IPS-20b (cell line): ENCODE measurements at regions not wholly inside any gene's neighbourhood (a gene's known extent, or its start where the extent isn't known, plus 50 kb on each side); places are given as distances from the start of the nearest gene placed in this dataset.
"Not testable (repeated sequence)": the region's sequence is repeated elsewhere in the genome, so short reads cannot be mapped to it uniquely, and the experiment has no call there.

Source experiments
- H3K27ac ChIP-seq: one replicate; pipeline ENCODE4 v1.5.1; 2013; ENCODE audit warnings: low read length
- H3K27me3 ChIP-seq: 2 replicates; pipeline ENCODE4 v1.6.1; 2013; ENCODE audit warnings: mild to moderate bottlenecking, low read length, inconsistent platforms; ENCODE audit not compliant: insufficient read depth
- H3K36me3 ChIP-seq: 2 replicates; pipeline ENCODE4 v1.6.1; 2013; ENCODE audit warnings: low read depth, mild to moderate bottlenecking, inconsistent platforms, low read length, moderate library complexity; ENCODE audit not compliant: insufficient read depth
- H3K4me1 ChIP-seq: 2 replicates; pipeline ENCODE4 v1.6.1; 2013; ENCODE audit warnings: mild to moderate bottlenecking, control low read depth, inconsistent platforms, low read length, moderate library complexity; ENCODE audit not compliant: insufficient read depth
- H3K4me3 ChIP-seq: 2 replicates; pipeline ENCODE4 v1.5.1; 2013; ENCODE audit warnings: mild to moderate bottlenecking, low read length, inconsistent platforms
- H3K9ac ChIP-seq: 2 replicates; pipeline ENCODE4 v1.6.1; 2013; ENCODE audit warnings: low read depth, mild to moderate bottlenecking, inconsistent platforms, low read length, moderate library complexity
- H3K9me3 ChIP-seq: 2 replicates; pipeline ENCODE4 v1.6.1; 2013; ENCODE audit warnings: mild to moderate bottlenecking, low read depth, low read length, inconsistent platforms; ENCODE audit not compliant: insufficient read depth

DNA sequence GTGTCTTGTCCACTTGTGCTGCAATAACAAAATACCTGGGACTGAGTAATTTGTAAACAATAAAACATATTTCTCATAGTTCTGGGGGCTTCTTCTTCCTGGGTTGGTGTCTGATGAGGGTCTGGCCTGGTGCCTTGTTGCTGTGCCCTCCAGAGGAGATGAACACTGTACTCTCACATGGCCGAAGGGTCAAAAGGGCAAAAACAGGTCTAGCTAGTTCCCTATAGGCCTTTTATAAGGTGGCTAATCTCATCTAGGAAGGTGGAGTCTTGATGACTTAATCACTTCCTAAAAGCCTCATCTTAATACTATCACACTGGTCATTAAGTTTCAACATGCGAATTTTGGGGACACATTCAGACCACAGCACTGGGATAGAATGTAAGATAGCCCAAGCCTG, 228.4 kb downstream of the TLE3 start:
- no peaks in the 10 kb centered on the region for H3K27me3 ChIP-seq
- H3K9ac ChIP-seq = no peak overlapping the region
- H3K4me1 ChIP-seq = no peaks in the 10 kb centered on the region

DNA sequence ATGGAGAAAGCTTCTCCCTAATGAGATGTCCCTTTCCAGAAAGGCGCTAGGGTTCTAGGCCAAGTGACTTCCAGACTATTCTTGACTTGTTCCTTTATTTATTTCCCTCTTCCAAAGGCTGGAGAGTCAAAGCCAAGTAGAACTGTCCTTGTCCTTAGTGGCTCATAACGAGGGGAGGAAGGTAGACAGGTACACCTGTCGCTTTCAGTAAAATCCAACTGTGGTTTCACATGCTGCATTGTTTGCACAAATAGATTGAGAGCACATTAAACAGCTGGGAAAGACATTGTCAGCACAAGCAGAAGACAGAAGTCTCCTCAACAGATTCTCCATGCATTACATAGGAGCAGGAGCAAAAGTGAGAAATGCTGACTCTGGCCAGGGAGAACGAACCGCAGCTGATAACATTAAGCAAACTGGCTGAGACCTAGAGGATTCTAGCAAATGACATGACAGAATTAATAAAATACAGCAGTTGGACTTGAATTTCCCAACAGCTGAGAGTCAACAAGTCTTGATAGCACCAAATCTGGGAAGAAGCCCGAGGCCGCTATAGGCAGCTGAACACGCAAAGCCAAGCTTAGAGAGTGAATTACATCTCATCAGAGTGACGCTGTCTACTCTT, 227.7 kb downstream of the TLE3 start:
- no peak overlapping the region for H3K9ac ChIP-seq
- H3K9me3 ChIP-seq = peaks cover 7% of the 10 kb centered on the region; the same call in 1 of the 2 replicates
- no peaks in the 10 kb centered on the region for H3K4me1 ChIP-seq
- no peak overlapping the region for H3K27ac ChIP-seq
- H3K4me3 ChIP-seq = no peak overlapping the region
- H3K27me3 ChIP-seq = no peaks in the 10 kb centered on the region
- no peaks in the 10 kb centered on the region for H3K36me3 ChIP-seq

More for the DNA sequence above, 228.4 kb downstream of the TLE3 start:
- Histone ChIP-seq H3K36me3 (no peaks in the 10 kb centered on the region), H3K9me3 (peaks cover 6% of the 10 kb centered on the region; the same call in 1 of the 2 replicates), H3K4me3 (no peak overlapping the region), H3K27ac (no peak overlapping the region)

DNA sequence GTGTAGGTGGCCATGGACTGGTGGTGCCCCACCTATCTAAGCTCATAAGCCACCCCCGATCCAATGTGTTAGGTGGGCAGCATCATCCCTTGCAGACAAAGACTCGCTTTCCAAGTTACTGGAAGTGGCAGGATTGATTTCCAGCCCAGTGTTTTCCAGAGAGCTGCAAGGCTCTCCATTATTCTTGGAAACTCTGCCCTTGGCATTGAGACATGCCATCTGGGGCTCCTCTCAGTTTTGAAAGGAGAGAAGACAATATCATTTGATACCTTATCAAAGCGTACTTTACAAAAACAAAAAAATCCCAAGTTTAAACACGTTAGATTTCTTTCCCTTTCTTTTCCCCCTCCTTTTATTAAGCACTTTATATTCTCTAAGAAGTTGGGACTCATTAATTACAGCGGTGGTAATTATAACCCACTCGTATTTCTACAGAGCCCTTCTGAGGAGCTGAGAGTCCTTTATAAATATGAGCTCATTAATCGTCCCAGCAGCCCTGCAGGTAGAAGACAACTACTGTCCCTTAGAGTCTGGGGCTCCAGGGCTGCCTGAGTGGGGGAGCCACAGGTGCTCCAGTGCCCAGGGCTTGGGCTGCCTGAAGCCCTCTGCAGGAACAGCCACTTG, 226.1 kb downstream of the TLE3 start:
- Histone ChIP-seq H3K4me3 (no peak overlapping the region), H3K4me1 (no peaks in the 10 kb centered on the region), H3K27ac (no peak overlapping the region), H3K27me3 (no peaks in the 10 kb centered on the region), H3K36me3 (no peaks in the 10 kb centered on the region), H3K9ac (no peak overlapping the region), H3K9me3 (peaks cover 7% of the 10 kb centered on the region; the same call in 1 of the 2 replicates)

DNA sequence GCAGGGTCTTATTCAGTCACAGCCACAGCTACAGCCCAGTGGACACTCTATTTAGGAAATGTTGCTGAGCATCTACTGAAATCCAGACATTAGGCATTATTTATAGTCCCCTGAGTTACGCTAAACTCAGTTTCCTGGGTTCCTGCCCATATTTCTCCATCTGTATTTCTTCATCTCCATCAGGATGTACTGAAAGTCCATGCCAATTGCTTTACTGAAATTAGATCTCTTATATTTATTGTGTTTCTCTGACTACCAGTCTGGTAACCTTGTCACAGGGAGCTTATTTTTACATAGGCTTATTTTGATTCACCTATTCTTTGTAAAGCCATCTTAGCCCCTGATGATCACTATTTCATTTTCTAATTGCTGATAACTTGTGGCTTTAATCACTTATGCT, 223.9 kb downstream of the TLE3 start:
- H3K4me3 ChIP-seq = no peak overlapping the region
- no peak overlapping the region for H3K27ac ChIP-seq
- no peaks in the 10 kb centered on the region for H3K27me3 ChIP-seq
- H3K9me3 ChIP-seq = peaks cover 7% of the 10 kb centered on the region; the same call in 1 of the 2 replicates
- no peaks in the 10 kb centered on the region for H3K36me3 ChIP-seq
- H3K4me1 ChIP-seq = no peaks in the 10 kb centered on the region
- no peak overlapping the region for H3K9ac ChIP-seq

DNA sequence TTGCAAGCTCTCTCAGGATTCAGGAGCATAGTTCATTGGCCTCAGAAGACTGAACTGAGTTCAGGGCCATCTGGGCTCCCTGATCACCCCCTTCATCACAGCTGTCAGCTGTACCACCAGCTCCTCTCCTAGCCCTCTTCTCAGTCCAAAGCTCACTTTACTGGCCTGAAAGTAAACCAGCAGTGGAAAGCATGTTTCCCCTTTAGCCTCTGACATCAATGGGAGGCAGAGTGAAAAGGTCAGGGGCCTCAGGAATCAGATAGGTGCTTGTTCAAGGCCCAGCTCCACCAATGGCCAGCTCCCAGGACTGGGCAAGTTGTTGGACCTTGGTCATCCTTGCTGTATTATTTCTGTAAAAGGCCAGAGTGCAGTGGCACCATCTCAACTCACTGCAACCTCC, 223.4 kb downstream of the TLE3 start:
- Histone ChIP-seq H3K4me1 (no peaks in the 10 kb centered on the region), H3K9me3 (peaks cover 7% of the 10 kb centered on the region; the same call in 1 of the 2 replicates), H3K36me3 (no peaks in the 10 kb centered on the region), H3K4me3 (no peak overlapping the region), H3K9ac (no peak overlapping the region), H3K27ac (no peak overlapping the region), H3K27me3 (no peaks in the 10 kb centered on the region)

DNA sequence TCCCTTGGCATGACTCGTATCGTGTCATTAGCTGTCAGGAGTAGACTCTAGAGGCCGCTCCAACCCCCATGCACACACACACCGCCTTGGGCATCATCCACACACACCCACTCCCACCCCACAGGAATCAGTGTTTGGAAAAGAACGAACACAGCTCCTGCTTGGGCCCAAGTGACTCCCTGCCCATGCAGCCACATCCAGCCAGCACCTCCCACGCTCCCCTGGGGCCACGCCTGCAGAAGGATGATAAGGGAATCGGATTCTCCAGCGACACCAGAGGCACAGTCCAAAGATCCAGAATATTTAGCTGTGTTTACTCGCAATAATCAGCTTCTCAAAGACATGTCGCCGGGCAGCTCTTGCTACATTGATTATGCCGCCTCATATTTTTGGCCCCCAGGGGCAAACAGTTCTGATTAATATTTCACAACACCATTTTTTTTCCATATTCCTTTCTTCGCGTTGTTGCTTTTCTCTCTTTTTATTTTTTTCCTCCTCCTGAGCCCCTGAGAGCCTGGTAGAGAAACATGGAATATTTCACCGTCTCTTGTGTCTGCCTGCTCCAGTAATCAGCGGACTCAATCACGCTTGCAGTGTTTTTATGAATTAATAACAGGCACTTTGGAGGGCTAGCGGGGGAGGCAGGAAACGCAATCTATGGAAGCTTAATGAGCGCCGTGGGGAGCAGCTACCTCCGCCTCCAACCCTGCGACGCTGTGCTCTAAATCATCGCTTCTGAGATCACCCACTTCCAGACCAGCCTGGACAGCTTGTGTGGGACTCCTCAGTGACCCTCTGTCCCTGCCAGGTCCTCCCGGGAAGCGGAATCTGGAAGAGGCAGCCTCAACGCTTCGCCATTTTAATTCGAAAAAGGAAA, 221.4 kb downstream of the TLE3 start:
- Histone ChIP-seq H3K9ac (no peak overlapping the region), H3K4me1 (no peaks in the 10 kb centered on the region), H3K27me3 (no peaks in the 10 kb centered on the region), H3K27ac (no peak overlapping the region), H3K9me3 (peaks cover 7% of the 10 kb centered on the region; the same call in 1 of the 2 replicates), H3K4me3 (no peak overlapping the region), H3K36me3 (no peaks in the 10 kb centered on the region)

DNA sequence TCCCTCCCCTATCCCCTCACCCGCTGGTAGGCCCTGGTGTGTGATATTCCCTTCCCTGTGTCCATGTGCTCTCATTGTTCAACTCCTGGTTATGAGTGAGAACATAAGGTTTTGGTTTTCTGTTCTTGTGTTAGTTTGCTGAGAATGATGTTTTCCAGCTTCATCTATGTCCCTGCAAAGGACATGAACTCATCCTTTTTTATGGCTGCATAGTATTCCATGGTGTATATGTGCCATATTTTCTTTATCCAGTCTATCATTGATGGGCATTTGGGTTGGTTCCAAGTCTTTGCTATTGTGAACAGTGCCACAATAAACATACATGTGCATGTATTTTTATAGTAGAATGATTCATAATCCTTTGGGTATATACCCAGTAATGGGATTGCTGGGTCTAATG, 217.8 kb downstream of the TLE3 start:
- H3K9ac ChIP-seq, H3K4me1 ChIP-seq, H3K36me3 ChIP-seq, H3K9me3 ChIP-seq, H3K4me3 ChIP-seq, H3K27me3 ChIP-seq, H3K27ac ChIP-seq: not testable (repeated sequence)

DNA sequence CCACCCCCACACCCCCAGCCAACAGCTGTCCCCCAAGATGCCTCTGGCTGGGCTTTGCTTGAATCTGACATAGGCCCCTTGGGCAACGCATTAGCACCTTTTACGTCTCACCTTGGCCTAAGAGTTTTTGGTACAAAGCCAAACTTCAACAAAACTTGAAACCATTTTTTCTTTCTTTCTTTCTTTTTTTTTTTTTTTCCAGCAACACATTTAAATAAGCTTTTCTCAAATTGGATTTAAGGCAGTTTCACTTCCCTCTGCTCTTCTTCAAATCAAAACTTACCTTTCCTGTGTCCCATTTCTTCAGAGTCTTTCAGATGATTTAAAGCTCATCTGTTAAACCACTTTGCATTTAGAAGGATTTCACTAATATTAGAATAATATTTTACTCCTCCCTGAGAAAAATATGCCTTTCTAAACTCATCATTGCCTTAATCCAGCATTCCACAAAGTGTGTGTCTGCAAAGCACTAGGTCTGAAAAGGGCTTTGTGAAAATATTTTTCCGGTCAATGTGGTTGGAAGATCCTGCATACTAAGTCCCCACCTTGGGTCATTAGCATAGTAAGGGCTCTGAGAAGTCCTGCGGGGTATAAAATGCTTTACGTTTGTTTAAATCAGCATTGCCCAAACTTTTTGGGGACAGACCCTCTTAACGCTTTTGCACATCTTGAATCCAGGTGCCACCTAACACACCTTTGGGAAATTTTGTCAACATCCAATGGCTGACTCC, 217.0 kb downstream of the TLE3 start:
- Histone ChIP-seq H3K9me3 (no peaks in the 10 kb centered on the region), H3K27me3 (no peaks in the 10 kb centered on the region), H3K4me1 (no peaks in the 10 kb centered on the region), H3K4me3 (no peak overlapping the region), H3K36me3 (no peaks in the 10 kb centered on the region), H3K9ac (no peak overlapping the region), H3K27ac (no peak overlapping the region)

DNA sequence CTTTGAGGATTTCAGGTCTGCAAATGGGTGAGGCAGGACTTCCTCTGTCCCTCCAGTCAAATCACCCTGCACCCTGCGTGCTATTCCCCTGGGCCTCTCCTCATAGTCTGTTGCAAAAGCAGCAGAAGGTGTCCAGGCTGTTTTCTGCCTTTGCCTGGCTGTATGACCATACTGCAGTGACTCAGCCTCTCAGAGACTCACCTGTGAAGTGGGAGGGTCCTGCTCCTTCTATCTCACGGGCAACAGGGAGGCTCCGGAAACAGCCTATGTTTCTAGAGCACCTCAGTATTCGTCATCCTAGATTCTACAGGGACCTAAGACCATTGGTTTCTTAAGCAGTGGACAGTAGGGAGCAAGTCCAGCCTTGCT, 216.4 kb downstream of the TLE3 start:
- no peak overlapping the region for H3K9ac ChIP-seq
- H3K27me3 ChIP-seq = no peaks in the 10 kb centered on the region
- H3K9me3 ChIP-seq = no peaks in the 10 kb centered on the region
- no peaks in the 10 kb centered on the region for H3K4me1 ChIP-seq
- H3K36me3 ChIP-seq = no peaks in the 10 kb centered on the region
- H3K27ac ChIP-seq = no peak overlapping the region
- no peak overlapping the region for H3K4me3 ChIP-seq

DNA sequence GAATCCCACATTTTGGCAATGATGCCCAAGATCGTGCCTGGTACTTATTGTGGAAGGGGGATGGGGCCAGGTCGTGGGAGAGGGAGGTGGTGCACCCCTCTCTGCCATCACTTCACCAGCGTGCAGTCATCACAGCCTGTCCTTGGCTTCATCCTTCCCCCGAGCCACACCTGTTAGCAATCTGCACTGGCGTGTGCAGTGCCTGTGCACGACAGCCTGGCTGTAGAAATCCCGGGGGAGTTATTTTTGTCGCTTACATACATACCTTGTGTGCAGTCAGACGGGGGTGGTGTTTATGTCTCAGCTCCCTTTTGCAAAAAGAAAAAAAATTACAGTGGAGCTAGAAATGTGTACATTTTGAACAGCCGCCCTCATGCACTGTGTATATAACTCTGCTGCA, 216.0 kb downstream of the TLE3 start:
- no peak overlapping the region for H3K9ac ChIP-seq
- no peaks in the 10 kb centered on the region for H3K36me3 ChIP-seq
- no peaks in the 10 kb centered on the region for H3K27me3 ChIP-seq
- H3K9me3 ChIP-seq = no peaks in the 10 kb centered on the region
- H3K4me3 ChIP-seq = no peak overlapping the region
- H3K4me1 ChIP-seq = no peaks in the 10 kb centered on the region
- no peak overlapping the region for H3K27ac ChIP-seq

DNA sequence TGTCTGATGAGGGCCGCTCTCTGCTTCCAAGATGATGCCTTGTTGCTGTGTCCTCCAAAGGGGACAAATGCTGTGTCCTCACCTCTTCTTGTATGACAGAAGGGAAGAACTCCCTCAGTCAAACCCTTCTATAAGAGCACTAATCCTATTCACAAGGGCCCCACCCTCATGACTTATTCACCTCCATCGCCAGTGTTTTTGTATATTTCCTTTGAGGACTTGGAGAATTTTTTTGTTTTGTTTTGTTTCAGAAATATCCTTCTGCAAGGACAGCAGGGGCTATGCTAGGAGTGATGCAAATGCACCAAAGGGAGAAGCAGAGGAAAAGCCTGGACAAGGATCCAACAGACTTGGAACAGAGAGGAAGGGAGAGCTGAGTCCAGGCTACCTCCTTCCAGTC, 214.4 kb downstream of the TLE3 start:
- H3K4me1 ChIP-seq = no peaks in the 10 kb centered on the region
- H3K9me3 ChIP-seq = no peaks in the 10 kb centered on the region
- peaks cover 3% of the 10 kb centered on the region; the same call in 1 of the 2 replicates for H3K27me3 ChIP-seq
- no peak overlapping the region for H3K27ac ChIP-seq
- H3K9ac ChIP-seq = no peak overlapping the region
- H3K36me3 ChIP-seq = no peaks in the 10 kb centered on the region
- H3K4me3 ChIP-seq = no peak overlapping the region
